HG03558 (cell line): ENCODE measurements at regions not wholly inside any gene's neighbourhood (a gene's known extent, or its start where the extent isn't known, plus 50 kb on each side); places are given as distances from the start of the nearest gene placed in this dataset.

Source experiments
- ATAC-seq: cut with Tn5 transposase; IDR thresholded peaks from one replicate; pipeline ENCODE4 v1.9.1; 2021; ENCODE audit warnings: moderate number of reproducible peaks; ENCODE audit not compliant: unreplicated experiment; ENCODE audit errors: extremely low read depth

DNA sequence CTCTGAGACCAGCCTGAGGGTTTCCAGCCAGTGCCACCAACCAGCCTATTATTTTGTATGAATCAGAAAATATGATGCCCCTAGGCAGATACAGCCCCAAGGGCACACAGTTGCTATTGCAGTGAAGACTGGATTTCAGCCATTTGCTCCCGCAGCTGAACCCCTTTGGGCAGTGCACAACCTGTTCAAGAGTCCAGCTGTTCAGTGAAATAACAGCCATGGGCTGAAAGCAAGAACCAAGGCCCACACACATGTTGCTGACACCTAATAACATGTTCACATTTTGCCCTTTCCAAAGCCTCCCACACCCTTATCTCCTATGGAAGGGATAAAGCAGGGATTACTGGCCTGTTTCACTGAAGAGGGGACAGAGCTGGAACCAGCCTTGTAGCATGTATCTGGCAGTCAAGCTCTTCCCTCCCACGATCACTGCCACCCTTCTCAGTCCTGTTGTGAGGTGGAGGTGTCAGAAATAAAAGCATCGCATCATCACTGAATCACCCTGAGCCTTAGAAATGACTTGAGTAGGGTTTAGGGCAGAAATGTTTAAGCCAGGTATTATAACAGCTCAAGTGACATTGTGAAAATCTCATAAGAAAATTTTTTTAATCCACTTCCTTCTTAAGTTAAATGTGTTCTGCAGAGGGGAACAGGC is 137.1 kb upstream of the FSTL4 start:
- ATAC-seq: no peak

DNA sequence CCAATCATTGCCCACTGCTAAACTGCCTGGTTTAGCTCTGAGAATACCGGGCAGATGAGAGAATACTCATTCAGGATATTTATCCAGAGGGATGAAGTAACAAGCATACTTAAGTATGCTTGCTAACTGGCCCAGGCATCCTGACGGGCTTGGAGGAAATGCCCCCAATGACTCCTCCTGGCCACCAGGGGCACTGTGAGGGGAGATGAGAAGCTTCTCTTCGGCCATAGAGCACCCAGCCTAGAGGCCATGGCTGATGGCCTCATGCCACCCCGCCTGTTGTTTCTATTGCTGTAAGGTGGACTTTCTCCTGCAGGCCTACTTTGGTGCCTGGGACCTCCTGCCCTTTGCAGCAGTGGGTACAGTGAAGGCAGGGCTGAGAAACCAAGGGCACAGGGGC is 134.5 kb upstream of the FSTL4 start:
- ATAC-seq: no peak

DNA sequence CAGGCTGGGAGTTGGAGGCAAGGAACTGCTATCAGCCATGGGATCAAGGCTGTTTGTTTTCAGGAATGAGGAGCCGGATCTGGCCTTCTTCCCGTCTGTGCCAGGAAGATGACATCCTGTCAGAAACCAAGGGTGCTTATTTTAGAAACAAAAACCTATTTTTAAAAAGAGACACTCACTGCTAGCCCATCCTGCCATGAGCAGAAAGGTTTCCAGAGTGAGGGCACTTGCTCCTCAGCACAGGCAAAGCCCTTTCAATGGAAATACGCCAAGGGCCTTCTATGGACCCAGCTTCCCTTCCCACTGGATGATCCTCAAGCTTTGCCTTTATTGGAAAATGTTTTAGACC is 132.6 kb upstream of the FSTL4 start:
- no peak for ATAC-seq

DNA sequence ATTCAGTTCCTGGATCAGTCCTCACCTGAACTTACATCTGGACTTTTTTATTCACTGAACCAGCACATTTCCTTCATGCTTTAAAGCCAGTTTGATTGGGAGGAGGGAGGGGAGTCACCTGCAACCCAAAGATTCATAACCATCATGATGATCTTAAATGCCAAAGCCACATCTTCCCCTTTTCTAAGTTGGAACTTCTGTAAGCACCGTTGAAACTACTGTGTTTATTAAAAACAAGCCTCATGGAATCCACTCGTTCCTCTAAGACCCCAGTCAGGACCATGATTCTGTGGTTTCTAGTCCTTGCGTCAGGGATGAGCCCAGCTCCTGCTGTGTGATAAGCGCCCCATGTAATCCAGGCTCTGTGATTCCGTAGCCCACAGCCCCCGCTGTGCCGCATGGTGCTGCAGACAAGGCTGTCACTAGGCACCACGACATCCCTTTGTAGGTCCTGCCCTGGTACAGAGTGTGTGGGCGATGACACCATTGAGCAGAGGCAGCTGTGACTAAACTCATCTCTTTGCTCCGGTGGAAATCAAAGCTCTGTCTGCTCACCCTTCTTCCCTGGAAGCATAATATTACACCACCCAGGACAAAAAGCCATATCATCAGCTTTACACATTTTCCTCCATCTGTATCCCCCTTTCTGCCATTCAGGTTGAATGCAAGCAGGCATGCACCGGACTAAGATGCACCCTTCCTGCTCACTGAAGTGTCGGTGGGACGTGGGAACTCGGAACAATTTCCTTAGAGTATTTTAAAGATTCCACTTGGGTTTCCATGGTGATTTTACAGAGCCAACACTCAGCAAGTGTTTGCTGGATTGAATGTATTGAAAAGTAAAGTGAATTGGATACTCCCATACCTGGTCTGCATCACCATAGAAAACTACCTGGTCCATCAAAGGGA is 132.0 kb upstream of the FSTL4 start:
- ATAC-seq: no peak

DNA sequence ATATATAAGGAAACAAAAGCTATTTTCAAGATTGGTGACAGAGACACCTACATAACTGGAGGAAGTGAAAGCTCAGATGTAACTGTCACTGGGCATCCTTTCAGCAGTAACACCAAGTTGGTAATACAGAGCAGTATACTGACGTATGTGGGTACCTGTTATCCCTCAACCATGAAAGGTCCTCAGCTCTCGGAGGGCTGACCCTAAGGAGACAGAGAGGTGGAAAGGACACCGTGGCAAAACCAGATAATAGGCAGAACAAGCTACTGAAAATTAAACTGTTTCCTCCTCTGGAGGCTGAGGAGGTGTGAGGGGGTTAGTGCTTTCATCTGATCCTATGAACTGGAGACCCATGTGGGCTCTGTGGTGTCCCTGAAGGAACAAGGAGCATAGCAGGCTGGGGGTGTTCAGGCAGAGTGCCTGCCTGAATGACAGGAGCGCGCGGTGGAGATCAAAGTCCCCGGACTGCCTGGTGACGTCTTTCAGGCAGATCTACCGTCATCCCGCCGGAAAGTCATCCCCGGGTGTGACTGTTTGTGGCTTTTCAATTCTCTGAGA is 130.2 kb upstream of the FSTL4 start:
- no peak for ATAC-seq

DNA sequence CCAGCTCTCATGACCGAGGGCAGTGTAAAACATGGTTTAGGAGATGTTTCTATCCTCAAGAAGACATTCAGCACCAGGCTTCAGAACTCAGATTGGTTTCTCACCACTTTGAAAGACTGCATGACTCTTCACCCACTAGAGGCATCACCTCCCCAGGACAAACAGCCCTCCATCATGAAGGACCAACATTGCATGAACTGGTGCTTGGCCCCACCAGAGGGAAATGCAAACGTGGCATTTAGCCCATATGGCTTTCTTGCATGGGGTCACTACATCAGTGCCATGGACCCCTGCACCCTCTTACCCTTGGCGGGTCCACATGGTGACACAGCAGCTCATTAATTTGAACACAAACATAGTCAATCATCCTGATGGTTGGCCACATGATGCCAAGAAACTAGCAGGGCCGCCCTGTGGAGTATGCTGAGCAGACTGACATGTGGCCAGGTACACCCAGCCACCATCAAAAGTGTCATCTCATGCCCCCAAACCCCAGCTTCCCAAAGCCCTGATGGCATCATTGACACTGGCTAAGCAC is 129.5 kb upstream of the FSTL4 start:
- ATAC-seq: no peak

DNA sequence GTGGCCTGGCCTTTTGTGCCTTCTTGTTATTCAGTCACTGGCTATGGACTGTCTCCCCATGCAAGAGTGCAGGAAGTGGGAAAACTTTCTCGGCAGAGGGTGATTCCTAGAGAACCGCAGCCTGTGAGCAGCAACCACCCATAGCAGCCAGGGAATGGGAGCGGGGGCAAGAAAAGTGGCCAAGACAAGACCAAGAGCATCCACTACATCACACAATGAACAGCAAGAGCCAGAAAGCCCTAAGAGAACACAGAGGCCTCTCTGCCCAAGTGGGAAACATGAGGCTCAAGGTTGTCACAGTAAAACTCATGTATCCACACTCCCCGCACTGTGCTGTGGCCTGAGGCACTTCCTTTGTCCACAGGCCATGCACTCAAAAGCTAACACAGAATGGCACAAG is 129.1 kb upstream of the FSTL4 start:
- no peak for ATAC-seq

DNA sequence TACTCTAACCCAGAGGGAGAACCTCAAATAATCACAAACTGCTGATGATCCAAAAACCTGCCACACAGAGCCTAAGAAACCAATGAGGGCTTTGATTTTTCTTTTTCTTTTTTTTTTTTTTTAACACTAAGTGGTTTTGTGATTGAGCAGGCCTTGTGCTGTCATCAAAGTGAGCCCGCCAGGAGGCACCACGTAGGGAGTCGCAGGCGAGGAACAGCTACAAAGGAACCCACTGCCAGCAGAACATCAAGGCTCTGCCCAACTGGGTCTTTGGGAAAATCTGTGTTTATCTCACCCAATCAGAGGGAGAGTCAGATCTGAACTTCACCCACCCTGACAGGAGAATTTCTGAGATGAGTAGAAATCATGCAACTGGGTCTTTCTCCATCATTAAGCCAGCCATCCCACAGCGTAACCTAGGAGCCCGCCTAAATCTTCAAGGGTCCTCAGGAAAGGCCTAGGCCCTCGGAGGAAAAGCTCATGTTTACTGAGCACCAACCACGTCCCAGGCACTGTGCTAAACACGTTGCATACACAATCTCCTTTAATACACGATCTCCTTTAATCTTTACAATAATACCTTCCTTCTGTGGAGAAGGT is 126.9 kb upstream of the FSTL4 start:
- ATAC-seq: no peak

DNA sequence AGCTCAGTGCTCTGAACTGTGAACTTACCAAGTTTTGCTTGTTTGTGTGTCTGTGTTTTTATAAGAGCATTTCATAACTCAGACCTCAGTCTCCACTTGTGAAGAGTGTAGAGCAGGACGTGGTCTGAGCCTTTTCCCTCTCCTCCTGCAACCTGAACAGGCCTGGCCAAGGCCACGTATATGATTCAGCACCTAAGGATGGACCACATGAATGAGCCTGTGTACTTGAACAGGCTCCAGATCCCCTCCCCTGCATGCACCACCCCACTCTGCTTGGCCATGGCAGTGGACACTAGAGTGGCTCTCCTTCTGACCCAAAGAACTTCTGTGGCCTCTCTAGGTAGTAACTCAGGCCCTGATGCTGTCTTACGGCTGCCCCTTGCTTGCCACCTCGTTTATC is 125.9 kb upstream of the FSTL4 start:
- ATAC-seq: no peak

DNA sequence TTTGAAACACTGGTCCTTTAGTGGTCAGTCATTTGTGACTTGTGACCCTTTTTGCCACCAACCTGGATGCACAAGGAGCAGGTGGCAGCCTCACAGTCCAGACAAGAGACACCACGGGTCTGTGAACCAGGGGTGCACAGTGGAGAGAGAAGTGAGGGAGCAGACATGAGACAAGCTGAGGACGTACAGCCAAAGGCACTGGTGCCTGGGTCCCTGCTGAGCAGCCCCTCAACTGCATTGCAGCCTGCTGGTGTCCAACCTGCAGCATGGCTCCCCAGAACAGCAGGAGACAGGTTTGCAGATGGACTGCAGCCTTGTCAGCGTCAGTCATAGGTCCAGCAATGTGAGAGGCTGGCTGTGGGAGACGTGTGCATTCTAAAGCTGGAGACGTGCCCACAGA is 124.2 kb upstream of the FSTL4 start:
- no peak for ATAC-seq

DNA sequence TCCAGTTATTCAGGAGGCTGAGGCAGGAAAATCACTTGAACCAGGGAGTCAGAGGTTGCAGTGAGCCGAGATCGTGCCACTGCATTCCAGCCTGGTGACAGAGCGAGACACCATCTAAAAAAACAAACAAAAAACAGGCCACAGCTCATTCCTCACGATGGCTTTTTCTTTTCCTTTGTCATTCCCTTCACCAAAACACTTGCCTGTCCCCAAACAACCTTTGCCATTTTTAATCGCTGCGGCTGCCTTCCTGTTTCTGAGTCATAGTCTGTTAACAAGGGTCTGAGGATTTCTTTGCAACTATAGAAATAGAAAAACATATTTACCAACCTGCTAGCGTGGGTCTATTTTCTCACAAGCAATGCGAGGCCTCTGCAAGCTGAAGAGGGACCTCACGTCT is 123.0 kb upstream of the FSTL4 start:
- no peak for ATAC-seq

DNA sequence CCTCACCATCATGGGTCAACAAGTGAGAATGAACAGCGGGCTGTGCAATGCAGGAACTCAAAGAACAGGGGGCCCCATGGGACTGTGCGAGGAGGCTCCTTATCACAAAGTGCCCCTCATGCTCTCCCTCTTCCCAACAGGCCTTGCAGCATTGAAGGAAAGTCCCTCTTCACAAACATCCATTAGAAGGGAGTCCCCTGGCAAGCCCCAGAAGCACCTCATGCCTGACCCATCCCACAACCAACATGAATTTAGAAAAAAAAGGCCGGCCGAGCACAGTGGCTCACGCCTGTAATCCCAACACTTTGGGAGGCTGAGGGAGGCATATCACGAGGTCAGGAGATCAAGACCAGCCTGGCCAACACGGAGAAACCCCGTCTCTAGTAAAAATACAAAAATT is 122.6 kb upstream of the FSTL4 start:
- no peak for ATAC-seq

DNA sequence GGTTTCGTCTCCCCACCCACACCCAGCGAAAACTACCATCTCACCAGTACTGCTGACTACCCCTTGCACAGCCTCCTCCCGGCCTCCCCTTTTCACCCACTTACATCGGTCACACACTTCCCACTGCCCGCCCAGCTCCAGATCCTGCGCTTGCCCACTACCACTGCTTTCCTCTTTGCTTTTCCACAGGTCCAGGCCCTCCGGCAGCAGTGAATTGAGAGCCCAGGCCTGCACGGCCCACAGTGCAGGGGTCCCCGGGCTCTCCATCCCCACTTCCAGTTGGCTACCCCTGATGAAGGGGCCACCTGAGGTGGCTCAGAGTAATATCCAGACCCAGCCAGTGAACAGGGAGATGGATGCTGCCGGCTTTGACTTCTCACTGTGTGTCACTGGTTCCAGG is 120.2 kb upstream of the FSTL4 start:
- ATAC-seq: no peak

DNA sequence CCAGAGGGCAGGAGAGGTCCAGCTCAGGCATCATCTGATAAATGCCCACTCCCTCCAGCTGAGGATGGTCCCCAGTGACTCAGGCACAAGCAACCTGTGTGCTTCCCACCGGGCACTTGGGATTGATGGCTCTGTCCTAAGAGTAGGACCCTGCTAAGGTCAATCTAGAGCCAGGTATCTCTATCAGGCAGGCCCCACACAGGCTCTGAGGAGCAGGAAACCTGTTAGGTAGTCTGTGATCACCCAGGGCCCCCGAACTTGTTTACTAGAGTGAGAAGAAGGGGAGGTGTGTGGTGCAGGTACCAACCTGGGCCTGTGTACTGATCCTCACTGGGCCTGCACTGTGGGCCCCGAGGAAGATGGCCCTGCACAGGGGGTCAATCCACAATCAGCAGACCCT is 119.6 kb upstream of the FSTL4 start:
- ATAC-seq: no peak

DNA sequence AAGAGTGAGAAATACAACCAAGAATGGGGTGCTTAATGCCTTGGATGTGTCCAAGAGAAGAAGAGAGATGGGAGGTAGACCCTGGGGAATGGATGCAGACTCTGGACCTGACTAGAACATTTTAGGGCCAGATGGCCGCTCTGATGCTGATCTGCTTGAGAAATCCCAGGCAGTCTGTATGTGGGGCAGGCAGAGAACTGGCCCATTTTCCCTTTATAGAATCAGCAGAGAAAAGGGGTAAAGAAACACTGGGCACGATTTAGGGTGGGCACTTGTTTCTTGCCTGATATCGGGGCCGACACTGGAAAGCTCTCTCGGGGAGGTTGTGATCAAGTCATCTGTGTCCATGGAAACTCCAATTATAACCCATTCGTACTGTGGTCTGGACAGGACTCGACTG is 118.5 kb upstream of the FSTL4 start:
- ATAC-seq: no peak

DNA sequence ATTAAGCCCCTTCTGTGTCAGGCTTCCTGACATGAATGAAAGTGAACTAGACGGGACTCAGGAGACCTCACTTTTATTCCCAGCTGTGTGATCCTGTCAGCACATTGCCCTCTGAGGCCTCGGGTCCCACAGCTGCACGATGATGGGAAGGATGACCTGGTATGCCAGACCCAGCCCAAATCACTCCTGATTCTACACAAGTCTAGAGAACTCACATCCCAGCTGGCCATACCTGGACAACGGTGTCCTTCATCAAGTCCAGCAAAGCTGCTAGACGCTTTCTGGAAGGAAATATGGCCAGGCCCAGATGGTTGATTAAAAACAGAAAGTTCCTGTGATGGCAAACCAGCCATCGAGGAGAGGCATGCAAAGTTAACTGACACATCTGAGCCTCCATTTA is 118.0 kb upstream of the FSTL4 start:
- no peak for ATAC-seq

DNA sequence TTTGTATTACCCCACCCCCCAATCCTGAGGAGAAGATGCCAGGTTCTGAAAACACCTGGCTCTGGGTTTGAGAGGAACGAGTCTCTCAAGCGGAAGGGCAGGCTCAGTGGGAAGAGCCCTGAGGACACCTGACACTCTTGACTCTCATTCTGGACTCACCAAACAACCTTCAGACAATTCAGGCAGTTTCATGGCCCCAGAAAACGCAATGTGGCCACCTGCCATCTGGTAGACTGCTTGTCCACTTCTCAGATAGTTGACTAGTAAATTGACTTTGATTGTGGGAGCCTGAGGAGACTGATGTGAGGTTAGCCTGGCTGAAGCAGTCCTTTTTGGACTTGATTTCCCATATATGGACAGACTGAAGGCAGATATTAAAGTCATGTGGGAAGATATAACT is 117.5 kb upstream of the FSTL4 start:
- ATAC-seq: no peak

DNA sequence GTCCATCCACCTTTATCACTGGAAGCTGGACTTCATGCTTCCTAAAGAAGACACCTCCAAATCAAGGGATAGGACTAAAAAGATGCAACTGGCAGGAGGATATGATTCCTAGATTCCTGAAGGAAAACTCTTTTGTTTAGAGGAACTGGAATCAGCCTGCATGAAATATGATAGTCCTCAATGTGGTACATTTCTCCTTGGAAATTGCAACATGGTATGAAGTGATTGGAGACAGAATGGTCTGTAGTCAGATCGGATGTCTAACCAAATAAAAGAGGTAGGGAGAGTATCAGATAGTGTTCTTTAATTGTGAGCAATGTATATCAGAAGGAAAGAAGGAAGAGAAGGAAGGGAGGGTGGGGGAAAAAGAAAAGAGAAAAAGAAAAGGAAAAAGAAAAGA is 116.1 kb upstream of the FSTL4 start:
- no peak for ATAC-seq

DNA sequence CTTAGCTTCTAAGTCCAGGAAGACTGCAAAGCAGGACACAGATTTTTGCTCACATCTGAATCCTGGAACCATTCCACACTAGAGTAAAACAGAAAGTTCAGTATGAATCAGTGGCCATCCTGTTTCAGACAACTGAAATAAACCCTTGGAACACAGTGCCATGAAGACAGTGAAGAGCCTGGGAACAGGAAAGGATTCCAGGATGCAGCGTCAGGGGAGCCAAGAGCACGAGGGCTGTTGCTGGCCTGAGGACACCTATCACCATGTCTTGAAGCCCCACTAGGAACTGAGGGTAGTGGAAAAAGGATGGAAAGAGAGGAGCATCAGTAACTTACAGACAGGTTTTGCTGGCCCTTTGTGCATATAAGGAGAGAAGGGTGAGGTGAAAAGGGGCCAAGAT is 115.3 kb upstream of the FSTL4 start:
- no peak for ATAC-seq

DNA sequence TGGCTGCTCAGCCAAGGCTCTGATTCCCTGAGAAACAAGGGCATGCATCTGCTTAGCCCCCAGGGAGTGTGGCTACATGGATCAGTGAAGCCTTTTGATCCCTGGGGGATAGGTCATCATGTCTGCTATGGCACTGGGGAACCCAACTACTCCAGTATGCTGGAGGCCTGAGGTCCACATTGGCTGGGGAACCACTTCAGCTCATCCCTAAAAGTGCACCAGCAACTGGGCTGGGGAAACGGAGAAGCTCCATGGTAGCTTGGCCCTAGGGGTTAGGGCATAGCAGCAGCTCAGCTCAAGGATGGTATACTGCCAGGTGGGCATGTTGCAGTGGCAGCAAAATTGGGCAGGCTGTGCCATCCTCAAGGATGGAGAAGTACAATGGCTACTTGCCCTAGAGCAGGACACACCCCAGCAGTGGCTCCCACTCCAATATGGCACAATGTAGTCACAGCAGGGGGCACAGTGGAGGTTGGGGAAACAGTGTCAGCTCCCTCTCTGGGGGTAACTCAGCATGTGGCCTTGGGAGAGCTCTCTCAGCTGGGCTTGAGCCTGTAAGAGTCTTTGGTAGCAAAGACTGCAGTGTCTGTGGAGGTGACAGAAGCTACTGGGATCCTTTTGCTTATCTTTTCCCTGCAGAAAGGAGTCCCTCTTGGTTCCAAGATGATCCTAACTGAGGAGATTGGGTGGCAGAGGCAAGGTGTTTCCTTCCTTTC is 111.5 kb upstream of the FSTL4 start:
- ATAC-seq: no peak
